ENCODE measurements at regions not wholly inside any gene's neighbourhood (a gene's known extent, or its start where the extent isn't known, plus 50 kb on each side); places are given as distances from the start of the nearest gene placed in this dataset.

DNA sequence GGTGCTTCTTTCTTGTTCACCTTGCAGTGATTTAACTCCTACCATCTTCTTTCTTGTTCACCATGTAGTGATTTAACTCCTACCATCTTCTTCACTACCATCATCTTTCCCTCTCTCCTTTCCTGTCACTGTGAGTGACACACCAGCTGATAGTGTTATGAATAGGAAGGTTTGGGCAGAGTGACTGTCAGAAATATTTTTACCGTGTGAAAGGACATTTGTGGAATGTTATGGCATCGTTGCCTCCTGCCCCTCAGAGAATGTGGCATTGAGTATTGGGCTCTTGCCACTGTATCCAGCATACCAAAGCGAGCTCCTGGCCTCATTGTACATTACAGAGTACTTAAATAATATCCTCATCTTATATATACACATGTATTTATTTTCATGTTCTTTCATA lies 90.8 kb upstream of the AMOT start:
- H4K5ac ChIP-seq (ENCODE audit: insufficient read length, low read depth, low read length): no peak overlapping the region
- TF ChIP-seq BRCA1 (IDR thresholded peaks at IDR 0.05; ENCODE audit: low read depth, low read length) (no peak), YY1 (IDR thresholded peaks at IDR 0.05; ENCODE audit: low read depth, low read length) (no peak), USF2 (IDR thresholded peaks at IDR 0.05; ENCODE audit: low read length) (no peak), JUND (IDR thresholded peaks at IDR 0.05; ENCODE audit: low read length) (no peak), POLR2A (IDR thresholded peaks at IDR 0.05; ENCODE audit: control extremely low read depth in 1 of 2, low read depth in 2 of 2, low read length in 2 of 2) (no peak), KDM5A (IDR thresholded peaks at IDR 0.05; ENCODE audit: low read length) (no peak), SRF (IDR thresholded peaks at IDR 0.05; ENCODE audit: low read depth, low read length) (no peak), TEAD4 (IDR thresholded peaks at IDR 0.05; ENCODE audit: low read depth, low read length) (no peak), BCL11A (IDR thresholded peaks at IDR 0.05; ENCODE audit: low read depth in 2 of 2, low read length in 2 of 2) (no peak), RAD21 (IDR thresholded peaks at IDR 0.05 in 1 of 2, conservative IDR thresholded peaks at IDR 0.05 in 1 of 2; ENCODE audit: low read depth in 2 of 2, low read length in 2 of 2) (no peak)
- TF ChIP-seq, protein P1, sequence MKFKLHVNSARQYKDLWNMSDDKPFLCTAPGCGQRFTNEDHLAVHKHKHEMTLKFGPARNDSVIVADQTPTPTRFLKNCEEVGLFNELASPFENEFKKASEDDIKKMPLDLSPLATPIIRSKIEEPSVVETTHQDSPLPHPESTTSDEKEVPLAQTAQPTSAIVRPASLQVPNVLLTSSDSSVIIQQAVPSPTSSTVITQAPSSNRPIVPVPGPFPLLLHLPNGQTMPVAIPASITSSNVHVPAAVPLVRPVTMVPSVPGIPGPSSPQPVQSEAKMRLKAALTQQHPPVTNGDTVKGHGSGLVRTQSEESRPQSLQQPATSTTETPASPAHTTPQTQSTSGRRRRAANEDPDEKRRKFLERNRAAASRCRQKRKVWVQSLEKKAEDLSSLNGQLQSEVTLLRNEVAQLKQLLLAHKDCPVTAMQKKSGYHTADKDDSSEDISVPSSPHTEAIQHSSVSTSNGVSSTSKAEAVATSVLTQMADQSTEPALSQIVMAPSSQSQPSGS (IDR thresholded peaks at IDR 0.05; ENCODE audit: low read length): no peak
- POLR2A ChIA-PET (ENCODE audit: partially characterized antibody): no interaction called here
- H3K79me2 ChIP-seq (ENCODE audit: control insufficient read depth in 1 of 2, insufficient read depth in 2 of 2, low read length in 2 of 2): no peaks in the 10 kb centered on the region
- H3K36me3 ChIP-seq (ENCODE audit: control insufficient read depth in 2 of 4, insufficient read depth in 4 of 4, low read length in 3 of 4): no peaks in the 10 kb centered on the region
- no peak overlapping the region for H3K23ac ChIP-seq (ENCODE audit: insufficient read length)
- no peak overlapping the region for H2AK5ac ChIP-seq (ENCODE audit: low read depth, low read length)
- CTCF ChIA-PET (ENCODE audit: partially characterized antibody): no interaction called here
- H4K8ac ChIP-seq (ENCODE audit: extremely low read depth, insufficient read depth, low read length): no peak overlapping the region
- no peaks in the 10 kb centered on the region for H3K27me3 ChIP-seq (replicated peaks in 1 of 4; ENCODE audit: control insufficient read depth in 3 of 4, extremely low read depth in 1 of 4, insufficient read depth in 3 of 4, low read length in 3 of 4)
- H3K4me1 ChIP-seq (replicated peaks in 1 of 4; ENCODE audit: control insufficient read depth in 3 of 4, insufficient read depth in 4 of 4, low read length in 3 of 4): no peaks in the 10 kb centered on the region
- no peak overlapping the region for H2AFZ ChIP-seq (ENCODE audit: low read length)
- H2BK120ac ChIP-seq (replicated peaks; ENCODE audit: low read depth, low read length): no peak overlapping the region
- H3K56ac ChIP-seq (replicated peaks; ENCODE audit: insufficient read length, low read depth, low read length): no peak overlapping the region
- H2BK12ac ChIP-seq (ENCODE audit: low read depth, low read length): no peak overlapping the region
- no peak for FAIRE-seq
- no peak overlapping the region for H3K18ac ChIP-seq (ENCODE audit: extremely low read depth, low read length)
- H2BK20ac ChIP-seq (ENCODE audit: low read length): no peak overlapping the region
- no peak overlapping the region for H3K4ac ChIP-seq (replicated peaks; ENCODE audit: insufficient read length, low read depth, low read length)
- no peak overlapping the region for H2BK15ac ChIP-seq (ENCODE audit: low read length)
- no peak overlapping the region for H4K91ac ChIP-seq (replicated peaks; ENCODE audit: insufficient read length, low read length)
- no peaks in the 10 kb centered on the region for H3K9me3 ChIP-seq (ENCODE audit: insufficient read depth in 2 of 2, low read depth in 1 of 2, low read length in 1 of 2)
- H3K14ac ChIP-seq (ENCODE audit: insufficient read length): no peak overlapping the region
- no peak overlapping the region for H3K4me2 ChIP-seq (ENCODE audit: insufficient read depth in 1 of 2, low read depth in 2 of 2, low read length in 2 of 2)
- no peak overlapping the region for H2BK5ac ChIP-seq (ENCODE audit: low read depth, low read length)
- H3K23me2 ChIP-seq (ENCODE audit: low read depth, low read length): no peaks in the 10 kb centered on the region
- no peak overlapping the region for H3K4me3 ChIP-seq (ENCODE audit: extremely low read depth in 1 of 4, insufficient read depth in 2 of 4, low read depth in 3 of 4, low read length in 4 of 4)
- WGBS, 2 experiments (ENCODE audit: extremely low coverage in 1 of 2, insufficient coverage in 1 of 2, insufficient read length in 1 of 2, insufficient replicate concordance in 2 of 2, low coverage in 1 of 2, low lambda C conversion rate in 2 of 2, missing lambda C conversion rate in 1 of 2): 100% methylated on average over 3 of the region's 3 CpGs; no CpG with 5 or more reads in 1 of the 2 experiments
- no peaks in the 10 kb centered on the region for H4K20me1 ChIP-seq (replicated peaks in 1 of 2; ENCODE audit: control insufficient read depth in 1 of 2, insufficient read depth in 2 of 2, low read length in 2 of 2)
- H3K9ac ChIP-seq (replicated peaks in 1 of 4; ENCODE audit: extremely low read depth in 1 of 4, low read depth in 3 of 4, low read length in 3 of 4): no peak overlapping the region
- no peak overlapping the region for H3K27ac ChIP-seq (ENCODE audit: low read depth, low read length)
- H3K79me1 ChIP-seq (ENCODE audit: low read depth, low read length): no peaks in the 10 kb centered on the region
- no peak for DNase-seq (ENCODE audit: low read depth in 1 of 2, low spot score in 2 of 2)
